ENCODE measurements at regions not wholly inside any gene's neighbourhood (a gene's known extent, or its start where the extent isn't known, plus 50 kb on each side); places are given as distances from the start of the nearest gene placed in this dataset.

DNA sequence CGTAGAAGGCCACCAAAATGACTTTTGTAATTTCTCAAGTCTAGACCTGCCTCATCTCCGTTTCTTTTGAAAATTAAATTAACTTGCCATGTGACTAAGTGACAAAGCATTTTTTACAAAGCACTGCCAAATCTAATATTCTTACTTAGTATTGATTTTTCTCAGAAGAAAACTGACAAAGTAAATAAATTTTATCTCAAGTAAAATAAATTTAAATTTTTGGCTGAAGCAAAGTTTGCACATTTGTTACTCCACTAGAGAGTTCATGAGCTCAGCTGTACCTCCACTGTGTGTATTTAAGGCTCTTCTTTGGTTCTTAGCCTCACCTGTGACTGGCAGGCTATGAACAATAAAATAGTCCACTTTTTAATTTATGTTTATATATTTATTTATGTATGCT, 441.1 kb upstream of the PCDH10 start:
- FAIRE-seq (no peak), DNase-seq (ENCODE audit: insufficient read length, low spot score) (no peak)
- TF ChIP-seq POLR2AphosphoS5 (IDR thresholded peaks at IDR 0.05; ENCODE audit: low read depth, low read length), result no peak
- TF ChIP-seq TAF1 (IDR thresholded peaks at IDR 0.05; ENCODE audit: low read depth, low read length), result no peak
- no peak for TF ChIP-seq POLR2A (IDR thresholded peaks at IDR 0.05; ENCODE audit: low read depth, low read length)
- no peak for TF ChIP-seq PAX5 (IDR thresholded peaks at IDR 0.05; ENCODE audit: insufficient read depth, low read length, severe bottlenecking)
- TF ChIP-seq SPI1 (IDR thresholded peaks at IDR 0.05; ENCODE audit: low read depth, low read length), result no peak
- no peak for TF ChIP-seq POU2F2 (IDR thresholded peaks at IDR 0.05; ENCODE audit: low read depth, low read length)

DNA sequence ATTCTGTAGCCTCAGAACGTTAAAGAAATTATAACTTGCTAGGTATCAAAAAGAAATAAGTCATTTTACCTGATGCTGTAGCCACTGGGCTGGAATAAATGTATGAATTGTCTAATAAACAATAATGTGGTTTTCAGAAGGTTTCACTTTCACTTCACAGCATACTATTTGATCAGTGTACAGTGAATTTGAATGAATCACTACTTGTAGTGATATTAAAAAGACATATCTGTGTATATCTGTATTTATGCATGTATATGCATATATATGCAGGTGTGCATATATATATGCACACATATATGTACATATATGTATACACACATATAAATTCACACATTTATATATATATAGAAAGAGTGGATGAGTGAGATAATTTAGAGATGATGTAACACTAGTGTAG, 440.0 kb upstream of the PCDH10 start:
- no peak for TF ChIP-seq PAX5 (IDR thresholded peaks at IDR 0.05; ENCODE audit: insufficient read depth, low read length, severe bottlenecking)
- TF ChIP-seq SPI1 (IDR thresholded peaks at IDR 0.05; ENCODE audit: low read depth, low read length), result no peak
- TF ChIP-seq POU2F2 (IDR thresholded peaks at IDR 0.05; ENCODE audit: low read depth, low read length), result no peak
- no peak for TF ChIP-seq TAF1 (IDR thresholded peaks at IDR 0.05; ENCODE audit: low read depth, low read length)
- TF ChIP-seq POLR2AphosphoS5 (IDR thresholded peaks at IDR 0.05; ENCODE audit: low read depth, low read length), result no peak
- no peak for FAIRE-seq
- no peak for DNase-seq (ENCODE audit: insufficient read length, low spot score)

- TF ChIP-seq POLR2A (IDR thresholded peaks at IDR 0.05; ENCODE audit: low read depth, low read length), result no peak
- no peak for TF ChIP-seq POLR2AphosphoS5 (IDR thresholded peaks at IDR 0.05; ENCODE audit: low read depth, low read length)
- no peak for TF ChIP-seq POU2F2 (IDR thresholded peaks at IDR 0.05; ENCODE audit: low read depth, low read length)
- no peak for TF ChIP-seq TAF1 (IDR thresholded peaks at IDR 0.05; ENCODE audit: low read depth, low read length)
- no peak for TF ChIP-seq SPI1 (IDR thresholded peaks at IDR 0.05; ENCODE audit: low read depth, low read length)
- DNase-seq (ENCODE audit: insufficient read length, low spot score), result no peak
- FAIRE-seq, result no peak
Measured at GRCh38 chr4:132710971-132711370, 438.1 kb upstream of the PCDH10 start.

GRCh38 chr4:132737344-132737743, 411.8 kb upstream of the PCDH10 start:
- TF ChIP-seq POLR2AphosphoS5 (IDR thresholded peaks at IDR 0.05; ENCODE audit: low read depth, low read length) (no peak), PAX5 (IDR thresholded peaks at IDR 0.05; ENCODE audit: insufficient read depth, low read length, severe bottlenecking) (no peak)
- DNase-seq (ENCODE audit: insufficient read length, low spot score) (no peak), FAIRE-seq (no peak)

DNA sequence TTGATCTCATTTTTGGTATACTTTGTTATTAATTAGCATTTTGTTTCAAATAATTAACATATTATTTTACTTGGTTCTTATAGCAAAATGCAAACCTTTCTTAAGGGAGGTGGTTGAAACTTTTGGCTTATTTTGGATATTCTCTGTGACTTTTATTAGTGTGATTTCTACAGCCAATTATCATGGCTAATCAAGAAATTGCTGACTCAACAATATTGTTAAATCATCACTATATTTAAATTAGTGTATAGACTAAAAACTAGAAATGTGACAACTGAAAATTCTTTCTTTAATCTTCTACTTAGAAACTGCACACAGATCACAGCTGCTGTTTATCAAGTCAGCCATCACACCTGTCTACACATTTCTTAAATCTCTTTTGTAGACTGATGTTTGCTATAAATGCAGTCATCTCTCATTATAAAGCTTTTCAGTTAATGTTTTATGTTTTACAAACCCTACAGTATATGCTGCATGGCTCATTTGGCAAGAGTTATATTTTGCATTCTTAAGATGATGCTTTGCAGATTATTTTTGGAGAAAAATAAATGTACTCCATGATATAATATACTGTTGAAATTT, 389.8 kb upstream of the PCDH10 start:
- TF ChIP-seq PAX5 (IDR thresholded peaks at IDR 0.05; ENCODE audit: insufficient read depth, low read length, severe bottlenecking) (no peak), POU2F2 (IDR thresholded peaks at IDR 0.05; ENCODE audit: low read depth, low read length) (no peak), POLR2AphosphoS5 (IDR thresholded peaks at IDR 0.05; ENCODE audit: low read depth, low read length) (no peak)
- DNase-seq (ENCODE audit: insufficient read length, low spot score) (no peak), FAIRE-seq (no peak)

- FAIRE-seq (no peak), DNase-seq (ENCODE audit: insufficient read length, low spot score) (no peak)
- no peak for TF ChIP-seq PAX5 (IDR thresholded peaks at IDR 0.05; ENCODE audit: insufficient read depth, low read length, severe bottlenecking)
Measured at GRCh38 chr4:132763465-132763864, 385.6 kb upstream of the PCDH10 start.

DNA sequence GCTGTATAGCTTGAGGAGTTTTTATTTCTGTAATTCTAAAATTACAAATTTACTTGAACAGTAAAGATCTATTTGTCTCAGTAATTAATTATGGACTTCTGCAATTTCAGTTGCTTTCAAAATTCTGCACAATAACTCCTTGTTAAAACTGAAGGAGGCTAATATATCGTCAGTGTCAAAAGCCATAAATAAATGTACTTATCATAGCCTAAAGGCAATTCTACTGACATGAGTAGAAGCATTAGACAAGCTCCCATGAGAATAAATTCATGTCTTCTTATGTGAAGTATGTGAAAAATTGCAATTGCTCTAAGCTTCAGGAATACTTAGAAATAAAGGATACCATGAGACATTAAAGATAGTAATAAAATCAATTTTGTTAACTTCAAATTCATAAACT, 381.2 kb upstream of the PCDH10 start:
- DNase-seq (ENCODE audit: insufficient read length, low spot score) (no peak), FAIRE-seq (no peak)
- no peak for TF ChIP-seq POLR2AphosphoS5 (IDR thresholded peaks at IDR 0.05; ENCODE audit: low read depth, low read length)
- TF ChIP-seq POLR2A (IDR thresholded peaks at IDR 0.05; ENCODE audit: low read depth, low read length), result no peak
- no peak for TF ChIP-seq TAF1 (IDR thresholded peaks at IDR 0.05; ENCODE audit: low read depth, low read length)
- no peak for TF ChIP-seq POU2F2 (IDR thresholded peaks at IDR 0.05; ENCODE audit: low read depth, low read length)
- TF ChIP-seq PAX5 (IDR thresholded peaks at IDR 0.05; ENCODE audit: insufficient read depth, low read length, severe bottlenecking), result no peak
- TF ChIP-seq SPI1 (IDR thresholded peaks at IDR 0.05; ENCODE audit: low read depth, low read length), result no peak

- no peak for DNase-seq (ENCODE audit: insufficient read length, low spot score)
- no peak for FAIRE-seq
- no peak for TF ChIP-seq POU2F2 (IDR thresholded peaks at IDR 0.05; ENCODE audit: low read depth, low read length)
- TF ChIP-seq TAF1 (IDR thresholded peaks at IDR 0.05; ENCODE audit: low read depth, low read length), result no peak
- no peak for TF ChIP-seq POLR2AphosphoS5 (IDR thresholded peaks at IDR 0.05; ENCODE audit: low read depth, low read length)
- no peak for TF ChIP-seq POLR2A (IDR thresholded peaks at IDR 0.05; ENCODE audit: low read depth, low read length)
- TF ChIP-seq SPI1 (IDR thresholded peaks at IDR 0.05; ENCODE audit: low read depth, low read length), result no peak
- no peak for TF ChIP-seq PAX5 (IDR thresholded peaks at IDR 0.05; ENCODE audit: insufficient read depth, low read length, severe bottlenecking)
Measured at GRCh38 chr4:132770776-132771175, 378.3 kb upstream of the PCDH10 start.

DNA sequence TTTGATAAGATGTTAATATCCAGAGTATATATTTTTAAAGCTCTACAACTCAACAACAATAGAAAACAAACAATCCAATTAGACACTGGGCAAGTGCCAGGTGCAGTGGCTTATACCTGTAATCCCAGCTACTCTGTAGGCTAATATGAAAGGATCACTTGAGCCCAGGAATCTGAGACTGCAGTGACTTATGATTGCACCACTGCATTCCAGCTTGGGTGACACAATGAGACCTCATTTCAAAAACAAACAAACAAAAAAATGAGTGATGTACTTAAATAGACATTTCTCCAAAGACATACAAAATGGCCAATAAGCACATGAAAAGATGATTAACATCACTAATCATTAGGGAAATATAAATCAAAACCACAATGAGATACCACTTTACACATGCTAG, 356.8 kb upstream of the PCDH10 start:
- no peak for FAIRE-seq
- no peak for TF ChIP-seq SPI1 (IDR thresholded peaks at IDR 0.05; ENCODE audit: low read depth, low read length)
- no peak for TF ChIP-seq TAF1 (IDR thresholded peaks at IDR 0.05; ENCODE audit: low read depth, low read length)
- TF ChIP-seq PAX5 (IDR thresholded peaks at IDR 0.05; ENCODE audit: insufficient read depth, low read length, severe bottlenecking), result no peak
- TF ChIP-seq POLR2AphosphoS5 (IDR thresholded peaks at IDR 0.05; ENCODE audit: low read depth, low read length), result no peak
- no peak for TF ChIP-seq POLR2A (IDR thresholded peaks at IDR 0.05; ENCODE audit: low read depth, low read length)
- TF ChIP-seq POU2F2 (IDR thresholded peaks at IDR 0.05; ENCODE audit: low read depth, low read length), result no peak
- no peak for DNase-seq (ENCODE audit: insufficient read length, low spot score)

DNA sequence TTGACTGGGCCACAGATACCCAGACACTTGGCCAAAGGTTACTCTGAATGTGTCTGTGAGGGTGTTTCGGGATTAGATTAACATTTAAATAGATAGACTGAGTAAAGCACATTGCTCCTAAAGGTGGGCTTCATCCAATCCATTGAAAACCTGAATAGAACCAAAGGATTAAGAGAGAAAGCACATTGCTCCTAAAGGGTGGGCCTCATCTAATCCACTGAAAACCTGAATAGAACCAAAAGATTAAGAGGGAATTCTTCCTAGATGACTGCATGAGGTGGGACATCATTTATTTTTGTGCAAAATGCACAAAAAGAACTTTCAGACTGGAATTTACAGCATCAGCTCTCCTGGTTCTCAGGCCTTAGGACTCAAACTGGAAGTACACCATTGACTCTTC, 351.2 kb upstream of the PCDH10 start:
- no peak for TF ChIP-seq POU2F2 (IDR thresholded peaks at IDR 0.05; ENCODE audit: low read depth, low read length)
- FAIRE-seq, result no peak
- no peak for DNase-seq (ENCODE audit: insufficient read length, low spot score)

Data from GM12891 (cell line).